DMS53 (cell line): ENCODE measurements at regions not wholly inside any gene's neighbourhood (a gene's known extent, or its start where the extent isn't known, plus 50 kb on each side); places are given as distances from the start of the nearest gene placed in this dataset.
"Not testable (repeated sequence)": the region's sequence is repeated elsewhere in the genome, so short reads cannot be mapped to it uniquely, and the experiment has no call there.

Source experiments
- DNase-seq: peaks from one replicate; lab custom pipeline; 2025; lab: John Stamatoyannopoulos, UW

DNA sequence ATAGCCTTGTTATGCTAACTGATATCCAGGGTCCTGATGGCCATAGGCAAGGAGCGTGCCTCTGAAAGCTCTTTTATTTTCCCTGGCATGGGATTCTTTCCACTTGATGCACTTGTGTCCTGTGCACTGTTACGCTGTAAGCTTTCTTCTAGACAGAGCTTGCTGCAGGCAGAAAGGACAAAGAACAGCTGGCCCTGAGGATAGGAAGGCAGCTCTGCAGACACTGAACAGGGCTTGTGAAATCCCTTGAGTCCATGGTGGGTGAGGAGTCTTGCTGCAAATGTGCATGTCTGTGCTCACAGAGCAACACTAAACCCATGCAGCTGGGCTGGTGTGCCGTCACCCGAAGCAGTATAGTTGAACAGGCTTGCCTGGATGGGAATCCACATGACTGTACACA lies 126.6 kb downstream of the AKAP11 start:
- no peak for DNase-seq

DNA sequence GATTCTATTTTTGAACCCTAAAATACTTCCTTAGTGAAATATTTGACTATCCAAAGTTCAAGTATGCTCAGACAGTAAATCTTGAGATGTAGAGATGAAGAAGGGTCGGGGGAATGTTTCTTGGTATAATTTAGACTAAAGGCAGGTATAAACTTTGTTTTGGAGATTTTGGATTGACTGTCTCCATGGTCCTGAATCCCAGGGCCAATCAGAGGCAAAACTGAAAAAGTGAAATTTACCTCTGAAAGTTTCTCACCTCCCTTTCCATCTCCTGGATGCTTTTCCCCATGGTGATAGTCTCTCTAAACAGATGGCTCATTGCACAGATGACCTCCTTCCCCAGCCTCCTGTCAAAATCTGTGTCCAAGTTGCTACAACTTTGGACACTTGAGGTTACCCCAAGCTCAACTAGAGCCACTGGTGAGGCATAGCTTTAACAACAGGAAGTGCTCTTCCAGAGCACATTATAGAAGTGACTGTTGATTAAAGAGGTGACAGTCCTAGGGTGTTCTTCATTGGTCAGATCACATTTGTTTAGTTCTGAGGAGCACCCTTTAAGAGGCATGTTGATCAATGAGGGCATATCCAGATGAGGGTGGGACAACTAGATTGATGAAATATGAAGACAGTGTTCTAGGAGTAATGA lies 128.4 kb downstream of the AKAP11 start:
- no peak for DNase-seq

DNA sequence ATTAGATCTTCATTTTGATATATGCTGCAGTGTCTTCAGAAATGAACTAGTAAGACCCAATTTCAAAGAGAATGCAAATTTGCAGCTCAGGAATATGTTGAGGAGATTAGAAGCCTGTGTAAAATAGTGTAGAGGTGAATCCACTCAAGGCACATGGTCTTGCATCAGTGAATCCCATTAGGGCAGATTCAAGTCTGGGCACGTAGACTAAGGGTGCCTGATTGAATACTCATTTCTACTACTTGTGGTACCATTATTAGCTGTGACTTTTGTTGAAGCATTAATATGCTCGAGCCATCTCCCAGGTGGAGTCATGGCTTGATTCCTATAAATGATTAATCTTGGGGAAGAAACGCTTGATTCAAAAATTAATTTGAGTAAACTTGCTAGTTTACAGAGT lies 129.4 kb downstream of the AKAP11 start:
- no peak for DNase-seq

DNA sequence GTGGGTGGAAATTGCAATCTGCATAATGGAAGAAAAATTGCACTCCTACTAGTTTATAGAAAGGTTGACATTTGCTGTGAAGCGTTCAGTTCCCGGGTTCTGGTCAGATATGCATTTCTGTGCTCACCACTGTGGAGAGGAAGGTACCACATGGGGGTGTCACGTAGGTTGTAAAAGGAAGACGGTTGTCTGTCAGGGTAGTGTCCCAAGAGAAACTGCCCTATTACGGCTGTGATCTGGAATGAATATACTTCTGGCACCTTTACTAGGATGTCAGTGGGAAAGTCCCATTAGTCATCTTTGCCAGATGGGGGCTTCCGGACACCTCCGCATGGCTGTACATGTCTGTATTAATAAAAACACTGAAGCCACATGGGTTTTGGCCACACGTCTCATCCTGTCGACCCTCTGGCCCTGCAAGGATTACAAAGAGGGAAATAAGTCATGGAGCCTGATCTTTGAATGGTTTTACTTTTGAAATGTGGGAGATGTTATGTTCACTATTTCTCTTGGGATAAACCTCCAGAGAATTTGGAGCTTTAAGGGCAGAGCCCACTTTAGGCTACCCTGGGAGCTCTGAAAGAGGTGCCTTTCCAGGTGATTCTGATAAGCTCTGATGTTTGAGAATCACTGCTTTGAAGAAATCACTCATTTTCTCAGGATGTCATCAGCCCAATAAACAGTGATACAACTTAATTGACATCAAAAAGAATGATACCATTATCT lies 133.9 kb downstream of the AKAP11 start:
- DNase-seq: no peak

DNA sequence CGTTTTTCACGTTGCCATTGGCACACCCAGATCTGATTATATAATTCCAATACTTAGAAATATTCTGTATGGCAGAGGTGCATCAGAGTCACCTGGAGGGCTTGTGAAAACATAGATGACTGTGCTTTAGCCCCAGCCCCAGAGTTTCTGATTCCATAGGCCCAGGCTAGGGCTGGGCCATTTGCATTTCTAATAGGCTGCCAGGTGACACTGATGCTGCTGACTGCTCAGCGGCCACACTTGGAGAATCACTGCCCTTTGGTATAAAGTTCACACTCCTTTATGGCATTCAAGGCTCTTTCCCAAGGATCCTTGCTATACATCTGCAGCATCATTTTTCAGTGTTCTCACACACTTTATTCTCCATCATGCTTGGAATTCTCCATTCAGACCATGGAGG lies 137.1 kb downstream of the AKAP11 start:
- DNase-seq: no peak

DNA sequence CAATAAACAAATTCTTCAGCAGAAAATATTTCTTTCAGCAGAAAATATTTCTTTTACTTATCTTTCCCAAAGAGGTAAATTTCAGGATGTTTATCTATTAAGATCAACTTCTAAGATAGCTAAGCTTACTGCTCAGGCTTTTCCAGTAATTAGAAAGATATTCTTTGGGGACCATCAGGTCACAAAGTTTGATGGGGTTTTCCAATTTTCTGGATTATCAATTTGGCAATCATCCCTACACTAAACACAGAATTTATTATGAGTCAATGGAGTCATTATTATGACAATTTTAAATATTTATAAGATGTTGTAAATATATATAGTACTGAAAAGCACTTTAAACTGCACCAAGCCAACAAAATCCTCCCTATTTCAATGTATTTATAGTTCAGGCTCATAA lies 137.6 kb downstream of the AKAP11 start:
- no peak for DNase-seq

DNA sequence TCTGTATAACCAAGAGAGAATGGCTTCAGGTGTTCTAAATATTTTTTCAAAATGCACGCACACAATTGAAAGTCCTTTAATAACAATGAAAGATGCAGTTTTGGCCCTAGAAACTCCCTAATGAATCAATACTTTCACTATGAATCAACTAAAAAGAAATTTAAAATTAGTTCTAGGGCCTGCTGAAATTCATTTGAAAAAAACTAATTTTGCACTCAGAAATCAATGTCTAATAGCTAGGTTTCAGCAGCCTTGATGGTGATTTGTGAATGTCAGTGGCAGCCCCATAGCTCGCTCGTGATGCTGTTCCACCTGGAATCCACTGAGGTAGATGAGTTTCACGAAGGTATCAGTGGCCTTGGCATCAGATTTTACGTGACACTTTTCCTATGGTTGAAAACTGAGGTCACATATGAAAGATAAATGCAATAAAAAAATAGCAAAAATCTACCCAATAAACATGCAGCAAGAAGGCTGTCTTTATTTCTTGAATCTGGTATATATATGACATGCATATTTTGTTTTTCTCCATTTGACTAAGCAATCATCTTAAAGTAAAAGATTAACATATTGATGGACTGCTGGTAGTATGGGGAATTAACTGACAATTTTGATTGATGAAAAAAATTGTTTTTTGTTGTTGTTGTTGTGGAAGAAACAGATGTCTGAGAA lies 141.0 kb downstream of the AKAP11 start:
- no peak for DNase-seq

DNA sequence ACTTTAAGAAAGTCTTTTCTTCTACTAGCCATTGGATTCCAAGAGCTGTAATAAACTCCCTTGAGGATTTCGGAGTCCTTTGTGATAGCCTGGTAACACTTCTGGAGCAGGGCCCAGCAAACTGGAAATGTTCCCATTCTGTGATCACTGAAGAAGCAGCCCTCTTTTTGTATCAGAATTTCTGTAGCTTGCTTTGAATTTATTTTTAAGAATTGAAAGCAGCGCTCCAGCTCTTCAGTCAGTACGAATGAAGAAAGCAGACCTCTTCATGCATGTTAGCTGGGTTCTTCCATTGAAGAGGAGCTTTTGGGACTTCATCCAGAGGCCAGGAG lies 141.5 kb downstream of the AKAP11 start:
- DNase-seq: no peak

DNA sequence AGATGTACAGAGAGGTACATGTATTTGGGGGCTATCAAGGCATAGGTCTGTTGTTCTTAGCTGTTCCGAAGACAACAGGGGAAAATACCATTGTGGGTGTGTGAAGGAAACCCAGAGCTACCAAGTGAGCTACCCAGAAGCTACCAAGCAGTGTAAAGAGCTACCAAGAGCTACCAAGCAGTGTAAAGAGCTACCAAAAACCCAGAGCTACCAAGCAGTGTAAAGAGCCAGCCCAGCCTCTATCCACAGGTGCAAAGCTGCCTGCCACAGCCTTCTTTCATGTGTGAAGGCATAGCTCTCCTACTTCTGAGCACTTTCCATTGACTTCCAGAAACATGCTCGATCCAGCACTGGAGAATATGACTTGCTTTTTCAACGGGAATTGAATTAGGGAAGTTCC lies 145.7 kb downstream of the AKAP11 start:
- DNase-seq: no peak

DNA sequence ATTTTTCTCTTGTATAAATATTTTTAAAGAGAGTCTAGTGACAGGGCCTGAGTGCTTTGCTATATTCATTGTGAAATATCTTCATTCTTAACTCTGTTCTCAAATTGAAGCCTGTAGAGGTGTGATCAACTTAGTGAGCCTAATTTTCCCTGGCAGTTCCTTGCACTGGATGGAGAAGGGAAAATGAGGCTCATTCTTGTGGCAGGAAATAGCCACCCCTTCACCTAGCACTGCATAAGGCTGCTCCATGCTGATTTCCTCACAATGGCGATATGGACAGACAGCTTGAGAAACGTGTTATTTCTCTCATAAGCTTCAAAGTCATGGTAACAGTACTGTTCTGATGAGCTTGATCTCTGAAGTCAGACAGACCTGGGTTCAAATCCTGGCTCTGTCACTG lies 146.2 kb downstream of the AKAP11 start:
- DNase-seq: no peak

DNA sequence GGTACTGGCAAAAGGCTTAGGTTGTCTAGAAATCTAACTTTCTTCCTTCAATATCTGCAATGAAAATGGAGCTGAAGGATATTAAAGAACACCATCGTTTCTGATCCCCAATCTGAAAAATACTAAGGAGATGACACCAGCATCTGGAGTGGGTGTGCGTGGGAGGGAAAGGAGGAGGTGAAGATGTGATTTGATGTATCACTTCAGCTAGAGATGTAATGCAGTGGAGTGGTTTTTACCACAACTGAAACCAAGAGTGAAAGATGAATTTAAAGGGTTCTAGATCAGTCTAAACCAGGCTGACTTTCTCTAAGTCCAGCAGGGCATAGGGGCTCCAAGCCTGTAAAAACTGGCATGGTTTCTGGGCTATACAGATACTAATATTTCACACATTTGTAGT lies 148.4 kb downstream of the AKAP11 start:
- DNase-seq: no peak

DNA sequence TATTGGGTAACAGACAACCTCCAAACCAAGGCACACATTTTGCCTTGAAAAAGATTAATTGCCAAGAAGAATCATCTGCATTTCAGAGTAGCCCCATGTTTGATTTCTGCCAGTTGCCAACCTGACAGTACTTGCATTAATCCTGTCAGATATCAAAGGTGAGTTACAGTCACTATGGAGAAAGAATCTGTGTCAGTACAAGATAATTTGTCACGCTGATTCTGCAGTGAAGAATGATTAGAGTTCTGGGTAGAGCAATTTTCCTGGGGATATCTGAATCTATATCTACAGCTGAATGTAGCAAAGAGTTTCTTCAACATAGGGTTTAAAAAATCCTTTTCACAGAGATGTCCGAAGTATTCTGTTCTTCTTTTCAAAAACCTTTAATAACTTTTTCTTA lies 150.7 kb downstream of the AKAP11 start:
- no peak for DNase-seq

DNA sequence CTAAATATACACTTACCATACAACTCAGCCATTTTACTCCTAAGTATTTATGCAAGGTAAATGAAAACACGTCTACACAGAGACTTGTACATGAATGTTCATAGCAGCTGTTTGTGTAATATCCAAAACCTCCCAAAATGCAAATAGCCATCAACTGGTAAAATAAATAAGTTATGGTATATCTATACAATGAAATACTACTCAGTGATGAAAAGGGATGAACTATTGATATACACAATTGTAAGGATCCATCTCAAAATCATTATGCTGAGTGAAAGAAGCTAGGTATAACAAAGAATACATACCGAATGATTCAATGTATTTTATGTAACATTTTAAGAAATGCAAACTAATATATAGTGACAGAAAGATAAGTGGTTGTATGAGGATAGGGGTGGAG lies 149.8 kb upstream of the TNFSF11 start:
- no peak for DNase-seq

DNA sequence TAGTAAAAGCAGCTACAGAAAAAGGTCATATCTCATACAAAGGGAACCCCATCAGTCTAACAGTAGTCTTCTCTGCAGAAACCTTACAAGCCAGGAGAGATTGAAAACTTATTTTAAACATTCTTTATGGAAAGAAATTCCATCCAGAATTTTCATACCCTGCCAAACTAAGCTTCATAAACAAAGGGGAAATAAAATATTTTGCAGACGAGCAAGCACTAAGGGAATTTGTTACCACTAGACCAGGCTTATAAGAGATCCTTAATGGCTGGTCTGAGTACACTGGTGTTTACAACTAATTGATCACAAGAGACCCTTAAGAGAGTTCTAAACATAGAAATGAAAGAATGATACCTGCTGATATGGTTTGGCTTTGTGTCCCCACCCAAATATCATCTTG lies 128.6 kb upstream of the TNFSF11 start:
- no peak for DNase-seq

DNA sequence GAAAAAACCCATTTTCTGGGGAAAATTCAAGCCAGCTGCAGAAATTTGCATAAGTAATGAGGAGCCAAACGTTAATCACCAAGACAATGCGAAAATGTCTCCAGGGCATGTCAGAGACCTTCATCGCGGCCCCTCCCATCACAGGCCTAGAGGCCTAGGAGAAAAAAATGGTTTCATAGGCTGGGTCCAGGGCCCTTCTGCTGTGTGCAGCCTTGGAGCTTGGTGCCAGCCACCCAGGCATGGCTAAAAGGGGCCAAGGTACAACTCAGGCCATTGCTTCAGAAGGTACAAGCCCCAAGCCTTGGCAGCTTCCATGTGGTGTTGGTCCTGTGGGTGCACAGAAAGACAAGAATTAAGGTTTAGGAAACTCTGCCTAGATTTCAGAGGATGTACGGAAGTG lies 127.4 kb upstream of the TNFSF11 start:
- DNase-seq: not testable (repeated sequence)

DNA sequence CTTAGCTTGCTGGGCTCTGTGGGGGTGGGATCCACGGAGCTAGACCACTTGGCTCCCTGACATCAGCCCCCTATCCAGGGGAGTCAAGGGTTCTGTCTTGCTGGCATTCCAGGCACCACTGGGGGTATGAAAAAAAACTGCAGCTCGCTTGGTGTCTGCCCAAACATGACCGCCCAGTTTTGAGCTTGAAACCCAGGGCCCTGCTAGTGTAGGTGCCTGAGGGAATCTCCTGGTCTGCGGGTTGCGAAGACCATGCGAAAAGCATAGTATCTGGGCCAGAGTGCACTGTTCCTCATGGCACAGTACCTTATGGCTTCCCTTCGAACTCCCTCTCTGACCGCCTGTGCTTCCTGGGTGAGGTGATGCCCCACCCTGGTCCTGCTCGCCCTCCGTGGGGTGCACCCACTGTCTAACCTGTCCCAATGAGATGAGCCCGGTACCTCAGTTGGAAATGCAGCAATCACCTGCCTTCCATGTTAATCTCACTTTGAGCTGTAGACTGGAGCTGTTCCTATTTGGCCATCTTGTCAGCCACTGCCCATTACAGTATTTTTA lies 120.8 kb upstream of the TNFSF11 start:
- DNase-seq: no peak

DNA sequence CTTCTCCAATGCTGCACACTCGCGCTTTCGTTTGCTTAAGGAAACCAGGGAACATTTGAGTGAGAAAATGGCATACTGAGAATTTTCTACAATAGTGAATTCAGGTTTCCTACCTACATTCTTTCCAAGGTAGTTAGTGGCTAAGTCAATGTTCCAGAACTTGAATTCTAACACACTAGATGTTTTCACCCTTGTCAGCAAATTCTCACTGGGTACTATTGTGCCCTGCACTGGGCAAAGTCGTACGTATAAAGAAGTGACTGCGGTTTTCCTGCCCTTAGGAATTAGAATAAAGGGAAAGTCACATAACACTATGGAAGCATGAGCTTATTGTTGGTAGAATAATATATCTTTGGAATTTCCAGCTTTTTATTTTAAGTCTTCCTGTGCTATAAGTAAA lies 119.2 kb upstream of the TNFSF11 start:
- no peak for DNase-seq

DNA sequence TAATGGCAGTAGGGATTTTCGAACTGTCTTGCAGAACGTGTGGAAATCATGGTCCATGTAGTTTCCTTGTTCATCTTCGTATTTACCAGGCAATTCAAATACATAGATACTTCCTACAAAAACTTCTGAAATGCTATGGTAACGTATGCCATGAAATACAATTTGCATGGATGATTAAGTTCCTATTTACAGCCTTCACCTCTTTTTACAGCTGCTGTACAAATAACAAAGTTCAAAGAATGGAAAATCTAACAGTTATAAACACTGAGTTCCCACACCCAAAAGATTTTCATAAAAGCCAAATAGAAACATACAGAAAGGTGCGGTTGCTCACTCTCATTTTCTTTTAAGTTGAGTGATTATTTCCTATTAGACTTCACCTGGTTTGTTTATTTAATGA lies 115.8 kb upstream of the TNFSF11 start:
- DNase-seq: no peak

DNA sequence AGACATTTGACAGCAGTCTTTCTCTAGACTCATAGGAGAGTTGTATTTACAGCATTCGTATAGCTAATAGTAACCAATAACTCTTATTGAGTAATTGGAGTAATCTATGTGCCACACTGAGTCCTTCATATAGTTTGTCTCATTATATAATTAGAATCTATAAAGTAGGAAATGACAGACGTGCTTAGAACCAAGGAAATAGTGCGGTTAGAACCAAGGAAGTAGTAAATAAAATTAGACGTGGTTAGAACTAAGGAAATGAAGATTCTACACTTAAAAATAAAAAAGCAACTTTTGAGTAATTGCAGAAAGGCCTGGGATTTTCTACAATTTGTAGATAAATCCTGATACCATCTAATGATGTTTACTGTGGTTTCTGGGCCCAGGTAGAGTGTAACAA lies 107.8 kb upstream of the TNFSF11 start:
- no peak for DNase-seq

DNA sequence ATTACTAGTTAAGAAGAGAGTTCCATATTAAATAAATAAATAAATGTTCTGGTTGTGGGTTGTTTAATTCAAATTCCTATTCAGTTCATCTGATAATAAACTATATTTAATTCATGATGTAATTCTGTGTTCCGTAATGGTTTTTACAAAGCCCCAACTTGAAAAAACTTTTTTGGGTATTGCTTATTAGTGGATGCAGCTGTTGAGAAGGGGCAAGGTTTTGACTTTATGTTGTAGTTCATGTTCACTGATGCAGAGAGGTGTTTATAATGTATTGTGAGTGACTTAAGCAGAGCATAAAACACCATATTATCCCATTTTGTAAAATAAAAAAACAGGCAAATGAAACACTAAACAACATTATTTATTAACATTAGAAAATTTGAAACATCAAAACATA lies 107.3 kb upstream of the TNFSF11 start:
- no peak for DNase-seq

DNA sequence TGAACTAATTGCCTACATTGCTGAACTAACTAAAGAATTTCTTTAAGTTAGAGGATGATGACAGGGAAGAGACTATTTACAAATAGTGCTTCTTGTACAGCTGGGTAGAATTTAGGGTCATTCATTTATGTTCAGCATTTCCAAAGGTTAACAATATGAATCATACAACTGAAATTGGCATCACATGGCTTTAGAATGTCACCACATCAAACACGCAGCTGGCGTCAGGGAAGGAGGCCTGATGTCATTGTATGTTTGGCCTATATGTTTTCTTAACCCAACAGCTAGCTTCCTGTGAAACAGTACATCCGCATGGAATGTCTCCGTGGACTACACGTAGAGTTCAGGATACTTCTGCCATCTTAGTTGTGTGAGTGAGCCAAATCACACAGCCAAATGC lies 99.0 kb upstream of the TNFSF11 start:
- no peak for DNase-seq

DNA sequence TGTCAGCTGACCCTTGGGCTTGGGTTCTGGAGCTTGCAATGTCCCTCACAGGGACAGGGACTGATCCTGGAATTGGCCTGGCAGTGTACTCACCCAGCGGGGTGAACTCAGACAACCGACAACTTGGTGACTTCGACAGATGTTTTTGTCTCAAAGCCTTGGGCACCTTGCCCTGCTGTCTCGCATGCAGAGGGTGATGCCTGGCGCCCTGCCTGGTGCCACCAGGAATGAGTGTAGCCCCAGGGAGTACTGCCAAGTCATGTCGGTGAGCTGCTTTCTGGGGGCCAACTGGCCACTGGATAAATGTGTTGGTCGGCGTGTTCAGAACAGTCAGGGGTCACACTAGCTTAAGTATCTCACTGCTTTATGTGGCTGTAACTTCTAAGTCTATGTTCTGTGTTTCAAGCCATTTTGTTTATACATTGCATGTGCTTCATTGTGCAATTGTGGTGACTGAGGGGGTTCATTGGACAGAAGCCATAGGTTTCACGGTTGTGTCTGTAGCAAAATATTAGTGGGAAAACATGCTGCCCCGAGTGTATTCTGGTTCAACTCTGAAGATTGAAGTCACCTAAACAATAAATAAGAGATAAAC lies 96.3 kb upstream of the TNFSF11 start:
- DNase-seq: no peak
